Fibroblast of lung (primary cell): ENCODE measurements at regions not wholly inside any gene's neighbourhood (a gene's known extent, or its start where the extent isn't known, plus 50 kb on each side); places are given as distances from the start of the nearest gene placed in this dataset.

Experiments used
- DNase-seq, 2 donors: peaks; one replicate each; pipeline versions ENCODE4 v3.0.0 to v3.0.0-alpha.2; 2010; ENCODE audit warnings: low read depth in 2 of 2
- H2AFZ ChIP-seq: 2 replicates; pipeline ENCODE4 v1.5.1; 2012; ENCODE audit warnings: low read length, control low read depth, inconsistent platforms
- H3K27ac ChIP-seq: 2 replicates; pipeline ENCODE4 v1.5.1; 2011; ENCODE audit warnings: low read length, control low read depth; ENCODE audit not compliant: insufficient read depth
- H3K27me3 ChIP-seq: 2 replicates; pipeline ENCODE4 v1.5.1; 2011; ENCODE audit warnings: mild to moderate bottlenecking, low read length; ENCODE audit not compliant: control insufficient read depth, insufficient read depth
- H3K36me3 ChIP-seq: 2 replicates; pipeline ENCODE4 v1.5.1; 2011; ENCODE audit warnings: low read length; ENCODE audit not compliant: control insufficient read depth, insufficient read depth
- H3K4me1 ChIP-seq: 2 replicates; pipeline ENCODE4 v1.5.1; 2011; ENCODE audit warnings: low read length; ENCODE audit not compliant: control insufficient read depth, insufficient read depth; ENCODE audit errors: extremely low read depth
- H3K4me2 ChIP-seq: 2 replicates; pipeline ENCODE4 v1.5.1; 2011; ENCODE audit warnings: low read length, control low read depth; ENCODE audit not compliant: insufficient read depth; ENCODE audit errors: extremely low read depth
- H3K4me3 ChIP-seq, 4 experiments: fragments of 200-600 bp in 1 of 4; sonication (generic) in 1 of 4; replicated peaks in 1 of 4; 2 replicates each; pipeline ENCODE4 v1.5.1; 2011 to 2016; ENCODE audit warnings: low read length in 4 of 4, low read depth in 3 of 4, mild to moderate bottlenecking in 3 of 4, control low read depth in 2 of 4, inconsistent platforms in 1 of 4, mixed read lengths in 1 of 4; ENCODE audit not compliant: insufficient read depth in 1 of 4; ENCODE audit errors: control extremely low read depth in 1 of 4
- H3K79me2 ChIP-seq: 2 replicates; pipeline ENCODE4 v1.5.1; 2012; ENCODE audit warnings: mild to moderate bottlenecking, low read length, inconsistent platforms; ENCODE audit not compliant: control insufficient read depth, insufficient read depth
- H3K9ac ChIP-seq: 2 replicates; pipeline ENCODE4 v1.5.1; 2011; ENCODE audit warnings: mild to moderate bottlenecking, low read length, control low read depth; ENCODE audit not compliant: insufficient read depth
- H3K9me3 ChIP-seq: 2 replicates; pipeline ENCODE4 v1.5.1; 2012; ENCODE audit warnings: low read depth, low read length; ENCODE audit not compliant: control insufficient read depth, insufficient read depth
- H4K20me1 ChIP-seq: 2 replicates; pipeline ENCODE4 v1.5.1; 2011; ENCODE audit warnings: low read length; ENCODE audit not compliant: control insufficient read depth, insufficient read depth; ENCODE audit errors: extremely low read depth
- CTCF ChIP-seq, 2 donors: IDR thresholded peaks in 1 of 2; conservative IDR thresholded peaks in 1 of 2; 1 replicate in 1 of 2; 2 replicates in 1 of 2; pipeline ENCODE4 v1.5.1; 2011 to 2012; ENCODE audit warnings: low read length in 2 of 2, control low read depth in 1 of 2, inconsistent platforms in 1 of 2, low read depth in 1 of 2, mild to moderate bottlenecking in 1 of 2
- EZH2 ChIP-seq: IDR thresholded peaks from 2 replicates; pipeline ENCODE4 v1.5.1; 2012; ENCODE audit warnings: low read length, control low read depth, mild to moderate bottlenecking; ENCODE audit errors: missing control alignments

- TF ChIP-seq EZH2 (no peak), CTCF (conservative IDR thresholded peaks at IDR 0.05 in 1 of 2, IDR thresholded peaks at IDR 0.05 in 1 of 2; ENCODE audit: low read depth in 1 of 2, low read length in 2 of 2) (no peak)
- no peaks in the 10 kb centered on the region for H3K36me3 ChIP-seq
- H3K27me3 ChIP-seq = no peaks in the 10 kb centered on the region
- no peak for DNase-seq
- no peaks in the 10 kb centered on the region for H3K79me2 ChIP-seq
- no peak overlapping the region for H3K4me2 ChIP-seq
- no peak overlapping the region for H2AFZ ChIP-seq
- H3K9ac ChIP-seq = no peak overlapping the region
- H3K9me3 ChIP-seq = no peaks in the 10 kb centered on the region
- no peak overlapping the region for H3K4me3 ChIP-seq
- no peaks in the 10 kb centered on the region for H4K20me1 ChIP-seq
- H3K27ac ChIP-seq = no peak overlapping the region
- H3K4me1 ChIP-seq = no peaks in the 10 kb centered on the region
Observed at GRCh38 chr10:71025535-71025934, 137.2 kb upstream of the PCBD1 start.

- no peak overlapping the region for H3K9ac ChIP-seq
- H4K20me1 ChIP-seq = no peaks in the 10 kb centered on the region
- no peaks in the 10 kb centered on the region for H3K36me3 ChIP-seq
- H3K79me2 ChIP-seq = no peaks in the 10 kb centered on the region
- no peaks in the 10 kb centered on the region for H3K4me1 ChIP-seq
- TF ChIP-seq EZH2 (no peak), CTCF (conservative IDR thresholded peaks at IDR 0.05 in 1 of 2, IDR thresholded peaks at IDR 0.05 in 1 of 2; ENCODE audit: low read depth in 1 of 2, low read length in 2 of 2) (no peak)
- no peak overlapping the region for H3K4me2 ChIP-seq
- no peak for DNase-seq
- H2AFZ ChIP-seq = no peak overlapping the region
- no peaks in the 10 kb centered on the region for H3K27me3 ChIP-seq
- no peak overlapping the region for H3K4me3 ChIP-seq
- H3K9me3 ChIP-seq = no peaks in the 10 kb centered on the region
- no peak overlapping the region for H3K27ac ChIP-seq
Observed at GRCh38 chr10:71028066-71028465, 139.7 kb upstream of the PCBD1 start.

- Histone ChIP-seq H3K9ac (no peak overlapping the region), H3K4me3 (no peak overlapping the region), H3K4me2 (no peak overlapping the region), H2AFZ (no peak overlapping the region), H3K27ac (no peak overlapping the region), H3K36me3 (no peaks in the 10 kb centered on the region), H4K20me1 (no peaks in the 10 kb centered on the region), H3K79me2 (no peaks in the 10 kb centered on the region), H3K9me3 (no peaks in the 10 kb centered on the region), H3K27me3 (no peaks in the 10 kb centered on the region), H3K4me1 (no peaks in the 10 kb centered on the region)
- DNase-seq = peak in 1 of 2 donors; percentile 10
- TF ChIP-seq EZH2 (no peak), CTCF (conservative IDR thresholded peaks at IDR 0.05 in 1 of 2, IDR thresholded peaks at IDR 0.05 in 1 of 2; ENCODE audit: low read depth in 1 of 2, low read length in 2 of 2) (no peak)
Observed at GRCh38 chr10:71029411-71029892, 141.1 kb upstream of the PCBD1 start.
